Caco-2 (cell line): ENCODE measurements at regions not wholly inside any gene's neighbourhood (a gene's known extent, or its start where the extent isn't known, plus 50 kb on each side); places are given as distances from the start of the nearest gene placed in this dataset.

Experiments used
- BruUV-seq: library from RNA; stranded (reverse); fragments of 400-500 nt; replicated peaks from 2 replicates; lab custom pipeline; 2021; lab: Mats Ljungman, UMichigan
- CTCF ChIA-PET: fragments of 300-600 bp; sonication (Branson Sonifier 250); formaldehyde crosslinking; loops from one replicate; lab custom pipeline; 2022; ENCODE audit warnings: antibody characterized with exemption; lab: Charles Lee
- POLR2A ChIA-PET: fragments of 300-600 bp; sonication (Branson Sonifier 250); formaldehyde crosslinking; loops from one replicate; lab custom pipeline; 2022; ENCODE audit warnings: antibody characterized with exemption; lab: Charles Lee
- DNase-seq, 2 experiments: peaks; one replicate each; pipeline versions ENCODE4 v3.0.0 to v3.0.0-alpha.2; 2020 to 2022
- H3K27me3 ChIP-seq: replicated peaks from 2 replicates; pipeline ENCODE4 v1.6.0; 2011; ENCODE audit warnings: low read length; ENCODE audit not compliant: control insufficient read depth, insufficient read depth
- H3K36me3 ChIP-seq: 2 replicates; pipeline ENCODE4 v1.5.1; 2011; ENCODE audit warnings: low read length; ENCODE audit not compliant: control insufficient read depth, insufficient read depth
- H3K4me1 ChIP-seq: fragments of 250-450 bp; sonication (Bioruptor Pico); 2 replicates; pipeline ENCODE4 v1.5.1; 2020; ENCODE audit warnings: mild to moderate bottlenecking
- H3K4me3 ChIP-seq: 2 replicates; pipeline ENCODE4 v1.5.1; 2011; ENCODE audit warnings: low read depth, mild to moderate bottlenecking, control low read depth, low read length
- H3K9me3 ChIP-seq: fragments of 250-450 bp; sonication (Bioruptor Pico); 2 replicates; pipeline ENCODE4 v1.5.1; 2020; ENCODE audit warnings: mild to moderate bottlenecking, moderate library complexity
- H3K27ac Mint-ChIP-seq: one replicate; pipeline ENCODE4 v1.8.0; 2022; ENCODE audit warnings: mixed read lengths; ENCODE audit not compliant: unreplicated experiment
- H3K27me3 Mint-ChIP-seq: one replicate; pipeline ENCODE4 v1.8.0; 2022; ENCODE audit warnings: mixed read lengths; ENCODE audit not compliant: insufficient read depth, unreplicated experiment
- H3K36me3 Mint-ChIP-seq: one replicate; pipeline ENCODE4 v1.8.0; 2022; ENCODE audit warnings: mild to moderate bottlenecking, mixed read lengths; ENCODE audit not compliant: insufficient read depth, unreplicated experiment
- H3K4me1 Mint-ChIP-seq: one replicate; pipeline ENCODE4 v1.8.0; 2022; ENCODE audit warnings: low read depth, mixed read lengths; ENCODE audit not compliant: unreplicated experiment
- H3K4me3 Mint-ChIP-seq: one replicate; pipeline ENCODE4 v1.8.0; 2022; ENCODE audit warnings: mild to moderate bottlenecking, moderate library complexity, mixed read lengths; ENCODE audit not compliant: unreplicated experiment
- H3K9me3 Mint-ChIP-seq: one replicate; pipeline ENCODE4 v1.8.0; 2022; ENCODE audit warnings: mixed read lengths; ENCODE audit not compliant: unreplicated experiment
- CTCF ChIP-seq, 2 experiments: fragments of 200-600 bp in 1 of 2; IDR thresholded peaks; 1 replicate in 1 of 2; 2 replicates in 1 of 2; pipeline versions ENCODE4 v1.5.1 to v1.8.0; 2011 to 2022; ENCODE audit warnings: antibody characterized with exemption in 1 of 2, control low read depth in 1 of 2, inconsistent platforms in 1 of 2, low read depth in 1 of 2, low read length in 1 of 2, mild to moderate bottlenecking in 1 of 2, moderate library complexity in 1 of 2; ENCODE audit not compliant: insufficient read depth in 1 of 2, severe bottlenecking in 1 of 2, unreplicated experiment in 1 of 2
- intact Hi-C: fragments of 100-400 bp; cut with micrococcal nuclease; formaldehyde crosslinking; loops from one replicate; pipeline ENCODE4 v1.10.0; 2022; ENCODE audit not compliant: unreplicated experiment

GRCh38 chr21:34205811-34206571 is 132.6 kb downstream of the MRPS6 start:
- DNase-seq, result no peak
- Mint-ChIP-seq H3K9me3 (no peaks in the 10 kb centered on the region), H3K4me1 (peaks cover 16% of the 10 kb centered on the region), H3K4me3 (no peak overlapping the region), H3K36me3 (peaks cover 15% of the 10 kb centered on the region), H3K27me3 (no peaks in the 10 kb centered on the region), H3K27ac (no peak overlapping the region)
- BruUV-seq, result no TSS peak
- POLR2A ChIA-PET, result no interaction called here
- H3K27me3 ChIP-seq, result no peaks in the 10 kb centered on the region
- H3K9me3 ChIP-seq, result no peaks in the 10 kb centered on the region; the same call in 1 of the 2 replicates
- H3K4me3 ChIP-seq, result no peak overlapping the region
- peaks cover 16% of the 10 kb centered on the region for H3K4me1 ChIP-seq
- no peak for TF ChIP-seq CTCF (IDR thresholded peaks at IDR 0.05; ENCODE audit: insufficient read depth in 1 of 2, low read depth in 1 of 2, low read length in 1 of 2, severe bottlenecking in 1 of 2, unreplicated experiment in 1 of 2)
- CTCF ChIA-PET, result no interaction called here
- H3K36me3 ChIP-seq, result no peaks in the 10 kb centered on the region
- intact Hi-C loops, result no loop called here

- Histone ChIP-seq H3K9me3 (peaks cover 7% of the 10 kb centered on the region), H3K4me1 (no peaks in the 10 kb centered on the region), H3K27me3 (no peaks in the 10 kb centered on the region), H3K4me3 (no peak overlapping the region), H3K36me3 (no peaks in the 10 kb centered on the region)
- no peaks in the 10 kb centered on the region for H3K27me3 Mint-ChIP-seq
- H3K27ac Mint-ChIP-seq, result no peak overlapping the region
- H3K9me3 Mint-ChIP-seq, result peaks cover 21% of the 10 kb centered on the region
- no peaks in the 10 kb centered on the region for H3K4me1 Mint-ChIP-seq
- H3K4me3 Mint-ChIP-seq, result no peak overlapping the region
- no peak for DNase-seq
- CTCF ChIA-PET, result no interaction called here
- POLR2A ChIA-PET, result no interaction called here
- no peak for TF ChIP-seq CTCF (IDR thresholded peaks at IDR 0.05; ENCODE audit: insufficient read depth in 1 of 2, low read depth in 1 of 2, low read length in 1 of 2, severe bottlenecking in 1 of 2, unreplicated experiment in 1 of 2)
- intact Hi-C loops, result no loop called here
- BruUV-seq, result no TSS peak
- H3K36me3 Mint-ChIP-seq, result peaks cover 8% of the 10 kb centered on the region
These were observed 140.6 kb downstream of the MRPS6 start for GRCh38 chr21:34213959-34214358.

- no peaks in the 10 kb centered on the region for H3K27me3 ChIP-seq
- H3K36me3 ChIP-seq, result no peaks in the 10 kb centered on the region
- H3K4me3 Mint-ChIP-seq, result no peak overlapping the region
- peaks cover 8% of the 10 kb centered on the region for H3K36me3 Mint-ChIP-seq
- H3K27me3 Mint-ChIP-seq, result no peaks in the 10 kb centered on the region
- intact Hi-C loops, result no loop called here
- H3K9me3 ChIP-seq, result peaks cover 7% of the 10 kb centered on the region
- H3K4me1 Mint-ChIP-seq, result no peaks in the 10 kb centered on the region
- POLR2A ChIA-PET, result no interaction called here
- H3K4me3 ChIP-seq, result no peak overlapping the region
- no peak for TF ChIP-seq CTCF (IDR thresholded peaks at IDR 0.05; ENCODE audit: insufficient read depth in 1 of 2, low read depth in 1 of 2, low read length in 1 of 2, severe bottlenecking in 1 of 2, unreplicated experiment in 1 of 2)
- DNase-seq, result no peak
- H3K27ac Mint-ChIP-seq, result no peak overlapping the region
- no peaks in the 10 kb centered on the region for H3K4me1 ChIP-seq
- no TSS peak for BruUV-seq
- CTCF ChIA-PET, result no interaction called here
- peaks cover 21% of the 10 kb centered on the region for H3K9me3 Mint-ChIP-seq
These were observed 142.1 kb downstream of the MRPS6 start for GRCh38 chr21:34215501-34215900.
